IPS-NIHi11 (cell line): ENCODE measurements at regions not wholly inside any gene's neighbourhood (a gene's known extent, or its start where the extent isn't known, plus 50 kb on each side); places are given as distances from the start of the nearest gene placed in this dataset.

Source experiments
- DNase-seq: peaks from one replicate; pipeline ENCODE4 v3.0.0; 2012; ENCODE audit warnings: mixed read lengths, low spot score

DNA sequence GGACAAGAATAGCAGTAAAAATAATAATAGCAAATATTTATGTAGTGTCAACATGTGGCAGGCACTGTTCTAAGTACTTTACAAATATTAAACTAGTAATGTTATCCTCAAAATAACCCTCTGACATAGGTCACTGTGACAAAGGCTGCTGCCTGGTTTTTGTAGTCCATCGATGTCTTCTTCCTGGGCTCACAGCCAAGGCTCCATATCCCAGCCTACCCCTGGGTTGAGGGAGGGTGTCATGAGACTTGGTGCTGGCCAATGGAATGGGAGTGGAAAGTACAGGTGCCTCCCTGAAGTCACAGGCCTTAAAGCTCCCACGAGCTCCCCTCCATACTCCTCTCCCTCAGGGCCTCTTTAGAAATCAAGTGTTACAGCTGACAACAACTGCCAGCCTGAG is 159.3 kb downstream of the CYRIA start:
- no peak for DNase-seq

DNA sequence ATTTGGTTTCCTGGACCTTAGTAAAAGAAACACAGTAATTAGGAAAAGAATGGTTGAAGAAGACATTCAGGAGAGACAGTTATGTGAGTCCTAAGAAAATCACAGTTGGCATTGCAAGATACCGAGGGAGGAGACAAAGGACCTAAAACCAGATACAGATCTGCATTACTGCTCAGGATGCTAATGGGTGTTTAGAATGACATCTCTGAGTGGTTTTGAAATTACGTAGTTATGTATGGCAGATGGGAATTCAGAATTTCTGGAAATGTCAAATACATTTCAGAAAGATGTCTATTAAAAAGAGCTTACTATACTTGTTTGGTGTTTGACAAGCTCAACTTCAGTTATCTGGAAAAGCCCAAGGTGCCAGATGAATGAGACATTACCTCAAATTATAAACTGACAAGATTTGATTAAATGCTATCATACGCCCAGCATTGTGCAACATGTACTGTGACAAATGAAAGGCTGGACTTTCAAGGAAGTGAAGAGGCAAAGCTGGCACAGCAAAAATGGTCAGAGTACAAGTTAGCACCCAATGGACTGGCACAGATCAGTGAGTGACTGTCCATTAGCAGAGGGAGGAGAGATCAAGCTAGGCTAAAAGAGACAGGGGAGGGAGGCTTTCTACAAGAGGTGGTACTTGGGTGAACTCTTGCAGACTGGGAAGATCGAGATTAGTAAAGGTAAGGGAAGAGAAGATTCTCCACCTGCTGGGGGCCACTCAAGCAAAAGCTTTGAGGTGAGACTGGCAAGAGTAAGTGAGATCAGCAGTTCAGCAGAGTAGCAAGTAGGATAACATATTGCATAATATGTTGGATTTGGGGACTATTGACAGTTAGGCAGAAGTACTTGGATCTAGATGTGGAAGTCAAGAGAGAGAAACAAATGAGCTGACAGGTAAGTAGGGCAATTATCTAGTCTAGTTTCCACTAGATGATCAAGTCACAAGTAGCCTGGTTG is 168.9 kb downstream of the CYRIA start:
- no peak for DNase-seq

DNA sequence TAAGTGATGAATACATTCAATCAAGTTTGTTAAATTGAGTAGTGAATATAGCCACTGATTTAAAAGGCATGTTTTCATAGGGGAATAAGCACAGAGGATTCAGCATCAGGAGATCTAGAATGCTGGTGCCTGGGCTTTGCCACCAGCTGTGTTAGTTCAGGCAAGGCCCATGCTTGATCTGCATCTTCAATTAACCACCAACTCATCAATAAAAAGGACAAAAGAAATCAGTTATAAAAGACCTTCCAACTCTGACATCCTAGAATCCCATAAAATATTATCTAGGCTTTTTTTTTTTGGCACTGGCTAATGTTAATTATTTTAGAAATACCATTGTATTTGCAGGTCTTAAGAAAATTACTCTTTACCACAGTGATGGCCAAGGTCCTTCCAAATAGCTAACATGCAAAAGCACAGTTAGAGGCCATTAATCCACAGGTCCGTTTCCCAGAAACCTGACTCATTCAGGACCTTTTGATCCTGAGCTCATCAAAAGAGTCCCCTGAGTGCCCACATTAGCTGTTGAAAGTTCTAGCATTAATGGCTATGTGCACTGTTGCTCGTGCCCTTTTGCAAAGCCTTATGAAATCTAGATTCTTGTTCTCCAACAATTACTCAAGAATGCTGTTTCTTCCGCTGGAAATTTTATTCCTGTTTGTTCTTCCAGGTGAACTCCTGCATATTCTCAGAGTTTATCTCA is 170.0 kb downstream of the CYRIA start:
- DNase-seq = no peak

DNA sequence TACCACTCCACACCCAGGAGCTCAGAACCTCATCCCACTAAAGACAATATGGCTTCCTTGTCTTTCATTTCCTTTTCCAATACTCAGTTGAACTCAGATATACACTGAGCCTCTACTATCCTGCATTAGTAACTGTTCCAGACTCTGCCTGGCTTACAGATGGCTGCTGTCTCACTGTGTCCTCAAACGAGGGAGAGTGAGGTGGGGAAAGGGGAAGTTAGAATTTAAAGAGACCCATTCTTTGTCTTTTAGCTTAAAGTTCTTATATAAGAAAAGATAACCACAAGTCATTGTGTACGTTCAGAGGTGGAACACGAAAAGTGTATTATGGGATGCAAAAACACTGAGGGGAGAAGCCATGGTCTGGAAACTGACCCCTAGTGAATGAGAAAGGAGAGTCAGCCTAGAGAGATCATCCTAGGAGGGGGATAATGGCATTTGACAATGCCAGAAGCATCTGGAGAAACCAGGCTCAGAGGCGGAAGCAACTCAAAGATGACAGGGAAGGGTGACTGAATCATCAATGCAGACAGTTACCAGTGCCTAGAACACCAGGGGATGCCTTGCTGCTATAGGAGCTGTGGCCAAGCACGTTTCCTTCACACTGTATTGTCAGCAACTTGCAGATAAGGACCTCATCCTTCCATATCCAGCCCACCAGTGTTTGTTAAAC is 170.7 kb downstream of the CYRIA start:
- no peak for DNase-seq

DNA sequence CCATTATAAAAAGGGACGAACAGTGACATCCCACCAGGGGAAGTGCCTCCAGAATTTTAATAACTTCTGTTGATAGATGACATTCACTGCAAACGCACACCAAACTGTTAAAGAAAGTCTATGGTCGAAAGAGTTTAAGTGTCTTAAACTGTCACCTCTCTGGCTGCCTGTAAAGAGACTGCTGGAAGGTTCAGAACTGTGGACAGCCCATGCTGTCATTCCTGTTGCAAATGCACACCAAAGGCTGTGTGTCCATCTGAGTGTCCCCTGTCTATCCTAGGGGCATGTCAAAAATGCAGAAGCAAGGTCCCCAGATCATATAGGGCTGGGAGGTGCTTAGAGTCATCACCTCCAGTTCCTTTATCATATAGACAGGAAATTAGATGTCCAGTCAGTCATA is 171.8 kb downstream of the CYRIA start:
- no peak for DNase-seq

DNA sequence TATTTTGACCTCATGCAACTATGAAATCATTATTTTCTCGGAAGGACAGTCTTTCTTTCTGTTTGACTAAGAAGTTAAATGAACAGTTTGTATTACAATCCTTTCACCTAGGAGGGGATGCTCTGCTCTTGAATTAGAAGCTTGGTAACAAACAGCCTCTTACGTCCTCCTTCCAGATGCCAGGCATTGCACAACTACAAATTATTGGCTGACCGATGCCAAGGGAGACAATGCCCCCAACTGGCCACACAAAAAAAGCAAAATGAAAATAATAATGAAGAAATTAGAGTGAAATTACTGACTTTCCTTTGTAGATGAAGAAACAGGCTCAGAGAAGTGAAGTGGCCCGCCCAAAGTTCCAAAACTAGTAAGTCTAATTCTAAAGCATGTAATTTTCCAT is 177.9 kb downstream of the CYRIA start:
- peak; percentile 46 for DNase-seq

DNA sequence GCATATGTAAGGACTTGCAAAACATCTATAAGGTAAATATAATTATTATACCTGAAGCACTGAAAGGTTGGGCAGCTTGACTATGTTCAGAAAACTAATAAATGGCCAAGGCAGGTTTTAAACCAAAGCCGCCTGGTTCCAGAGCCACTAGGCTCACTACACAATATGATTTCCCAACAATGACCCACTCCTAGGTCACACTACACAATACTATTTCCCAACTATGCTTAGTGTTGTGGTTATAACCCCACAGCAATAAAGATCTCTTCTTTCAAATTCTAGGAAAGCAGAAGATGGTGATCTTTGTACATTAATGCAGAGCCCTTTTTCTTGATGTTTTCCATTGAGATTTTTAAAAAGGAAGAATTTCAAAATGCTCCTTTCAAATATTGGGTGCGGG is 180.4 kb downstream of the CYRIA start:
- DNase-seq = no peak

DNA sequence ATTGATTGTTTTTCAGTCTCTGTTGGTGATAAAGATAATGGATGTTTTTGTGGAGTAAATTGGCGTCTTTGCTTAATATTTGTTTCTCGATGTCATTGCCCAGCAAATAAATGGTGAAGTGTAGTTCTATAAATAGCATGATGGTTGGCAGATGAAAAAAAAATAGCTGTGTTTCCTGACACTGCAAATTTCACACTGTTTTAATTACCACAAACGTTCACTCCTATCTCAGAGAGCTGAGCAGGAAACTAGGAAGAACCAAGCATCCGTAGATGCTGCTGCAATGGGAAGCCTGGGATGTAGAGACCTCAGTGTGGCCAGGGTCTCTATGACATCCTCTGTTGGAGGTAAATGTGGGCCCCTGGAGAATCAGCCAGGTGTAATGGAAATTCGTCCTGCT is 183.2 kb downstream of the CYRIA start:
- no peak for DNase-seq

DNA sequence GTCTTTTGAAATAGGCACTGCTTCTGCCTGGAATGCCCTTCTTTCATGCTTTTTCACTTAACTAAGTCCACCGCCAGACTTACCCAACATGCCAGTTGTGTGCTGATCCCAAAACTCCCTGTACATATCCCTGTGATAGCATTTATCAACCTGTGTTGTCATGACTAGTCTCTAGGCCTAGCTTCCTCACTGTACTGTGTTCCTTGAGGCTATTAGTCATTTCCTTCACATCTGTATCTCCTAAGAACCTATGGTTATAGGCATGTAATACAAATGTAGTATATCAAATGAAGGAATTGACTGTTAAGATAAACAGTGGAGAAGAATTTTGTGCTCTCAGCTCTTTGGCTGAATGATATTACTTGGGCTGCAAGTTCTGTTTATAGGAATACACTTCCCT is 184.3 kb downstream of the CYRIA start:
- DNase-seq = no peak

DNA sequence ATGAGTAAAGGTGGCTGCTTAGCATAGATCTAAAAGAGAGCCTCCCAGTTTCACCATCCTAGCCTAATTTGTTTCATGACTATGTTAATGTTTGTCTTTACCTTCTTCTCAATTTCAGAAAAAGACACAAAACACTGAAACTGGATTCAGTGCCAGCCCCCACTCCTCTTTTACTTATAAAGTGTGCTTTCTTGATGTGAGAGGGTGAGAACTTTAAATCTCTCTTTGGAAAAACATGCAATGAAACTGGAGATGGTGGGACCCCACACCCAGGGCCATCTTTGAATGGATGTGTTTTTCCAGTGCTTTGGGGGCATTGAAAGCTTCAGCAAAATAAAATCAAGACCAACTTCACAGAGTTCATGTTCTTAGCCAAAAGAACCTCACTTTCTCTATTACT is 185.9 kb downstream of the CYRIA start:
- no peak for DNase-seq

DNA sequence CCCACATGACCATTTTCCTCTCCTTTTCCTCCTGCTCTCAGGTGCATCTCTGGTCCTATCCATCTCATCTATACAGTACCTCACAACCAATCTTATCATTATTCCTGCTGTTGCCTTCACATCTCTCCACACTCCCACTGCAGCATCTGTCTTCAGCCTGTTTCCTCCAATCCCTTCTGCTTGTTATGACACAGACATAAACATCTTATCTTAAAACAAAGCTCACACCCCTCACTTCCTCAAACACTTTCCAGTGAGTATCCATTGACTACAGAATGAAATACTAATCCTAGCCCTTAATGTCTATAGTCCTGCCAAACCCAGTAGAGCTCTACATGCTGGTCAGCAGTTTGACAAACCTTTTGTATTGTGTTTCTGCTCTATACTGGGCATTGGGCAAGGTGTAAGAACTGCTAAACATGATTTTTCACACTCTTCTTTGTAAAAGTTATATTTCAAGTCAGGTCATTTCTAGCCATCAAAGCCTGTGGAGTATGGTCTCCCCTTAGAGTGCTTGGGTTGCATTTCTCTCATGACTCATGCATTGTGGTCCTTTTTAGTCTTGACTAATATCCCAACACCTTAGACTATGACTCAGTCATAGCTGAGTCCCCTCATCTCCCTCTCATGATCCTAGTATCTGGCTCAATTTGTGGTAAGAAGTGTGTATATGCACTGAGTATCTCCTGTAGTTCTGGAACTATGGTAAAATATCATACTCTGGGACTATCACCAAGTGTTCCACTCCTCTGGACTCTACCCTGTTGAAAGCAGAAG is 187.0 kb downstream of the CYRIA start:
- no peak for DNase-seq

DNA sequence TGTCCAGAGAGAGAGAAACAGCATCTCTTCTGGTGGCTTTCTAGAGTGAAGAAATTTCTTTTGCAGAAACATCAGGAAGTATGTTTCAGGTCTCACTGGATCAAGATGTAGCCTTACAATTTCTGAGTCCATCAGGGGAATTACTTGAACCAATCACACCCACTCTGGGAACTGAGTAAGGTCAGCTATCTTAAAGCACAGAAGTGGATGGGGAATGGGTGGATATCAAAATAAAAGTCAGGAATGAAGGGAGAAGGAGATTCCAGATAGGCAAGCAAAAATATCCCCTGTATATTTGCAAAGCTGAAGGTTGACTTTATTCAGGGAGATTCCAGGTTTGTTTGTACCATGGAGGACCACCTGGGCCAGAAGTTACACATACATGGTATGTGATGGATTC is 188.0 kb downstream of the CYRIA start:
- no peak for DNase-seq

DNA sequence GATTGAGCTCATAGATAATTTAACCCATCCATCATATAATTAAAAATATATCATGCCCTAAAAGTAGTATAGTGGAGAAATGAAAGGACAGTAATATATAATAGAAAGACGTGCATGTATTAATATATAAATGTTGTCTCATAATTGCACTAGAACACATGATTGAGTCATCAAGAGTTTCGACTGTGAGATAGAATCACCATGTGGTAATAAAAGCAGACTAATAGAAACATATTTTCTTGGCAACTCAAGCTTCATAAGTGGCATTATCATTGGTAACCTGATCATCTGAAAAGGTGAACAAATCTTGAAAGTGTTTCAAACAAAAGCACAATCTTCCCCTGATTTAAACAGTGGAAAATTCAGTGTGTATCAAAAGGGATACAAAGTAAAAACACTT is 188.8 kb downstream of the CYRIA start:
- DNase-seq = no peak

DNA sequence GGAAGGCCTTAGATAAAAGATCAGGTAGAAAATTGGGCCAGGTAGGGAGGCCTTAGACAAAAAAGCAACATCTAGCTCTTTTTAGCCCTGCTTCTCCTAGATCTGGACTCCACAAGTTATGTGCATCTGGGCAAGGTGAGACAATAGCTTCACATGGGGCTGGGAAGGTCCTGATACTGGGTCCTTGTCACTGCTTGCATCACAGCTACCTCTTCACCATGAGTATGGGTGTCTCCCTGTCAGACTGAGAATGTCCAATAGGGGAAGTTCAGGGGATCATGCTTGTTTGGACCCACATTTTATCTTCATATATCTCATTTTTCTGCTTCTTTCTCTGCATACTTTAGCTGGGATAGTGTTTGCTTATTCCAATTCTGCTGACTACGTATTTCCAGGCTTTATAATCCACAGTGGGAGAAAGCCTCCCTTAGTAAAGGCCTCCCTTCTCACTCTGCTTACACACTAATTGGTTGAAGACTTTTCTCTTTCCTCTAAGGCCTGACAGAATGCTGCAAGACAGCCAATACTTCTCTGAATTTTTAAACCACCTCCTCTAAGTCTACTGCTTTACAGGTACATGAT is 189.6 kb downstream of the CYRIA start:
- no peak for DNase-seq

DNA sequence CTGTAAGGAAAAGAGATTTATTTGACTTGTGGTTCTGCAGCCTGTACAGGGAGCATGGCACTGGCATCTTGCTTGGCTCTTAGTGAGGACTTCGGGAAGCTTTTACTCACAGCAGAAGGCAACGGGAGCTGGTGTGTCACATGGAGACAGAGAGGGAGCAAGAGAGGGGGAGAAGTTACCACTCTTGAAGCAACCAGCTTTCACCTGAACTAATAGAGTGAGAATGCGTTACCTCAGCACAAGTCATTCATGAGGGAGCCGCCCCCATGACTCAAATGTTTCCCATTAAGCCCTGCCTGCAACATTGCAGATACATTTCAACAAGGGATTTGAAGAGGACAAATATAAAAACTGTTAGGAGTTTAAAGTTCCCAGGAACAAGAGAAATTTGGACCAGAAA is 190.0 kb downstream of the CYRIA start:
- no peak for DNase-seq

DNA sequence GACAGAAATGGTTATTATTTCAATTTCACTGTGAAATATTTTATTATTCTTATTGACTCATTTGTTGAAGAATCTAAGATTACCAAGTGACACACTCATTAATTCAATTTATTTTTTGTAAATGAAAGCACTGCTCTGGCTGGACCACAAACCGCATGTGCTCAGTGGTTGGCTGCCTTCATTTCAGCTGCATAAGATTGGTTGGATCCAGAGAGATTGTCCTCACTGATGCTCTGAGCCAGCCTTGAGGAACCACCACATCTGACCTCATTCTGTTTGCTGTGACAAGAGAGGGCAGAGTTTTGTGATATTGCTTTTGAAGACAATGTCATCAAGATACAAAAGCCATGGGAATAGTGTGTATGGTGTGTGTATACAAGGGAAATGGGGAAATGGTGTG is 192.1 kb downstream of the CYRIA start:
- DNase-seq = no peak

DNA sequence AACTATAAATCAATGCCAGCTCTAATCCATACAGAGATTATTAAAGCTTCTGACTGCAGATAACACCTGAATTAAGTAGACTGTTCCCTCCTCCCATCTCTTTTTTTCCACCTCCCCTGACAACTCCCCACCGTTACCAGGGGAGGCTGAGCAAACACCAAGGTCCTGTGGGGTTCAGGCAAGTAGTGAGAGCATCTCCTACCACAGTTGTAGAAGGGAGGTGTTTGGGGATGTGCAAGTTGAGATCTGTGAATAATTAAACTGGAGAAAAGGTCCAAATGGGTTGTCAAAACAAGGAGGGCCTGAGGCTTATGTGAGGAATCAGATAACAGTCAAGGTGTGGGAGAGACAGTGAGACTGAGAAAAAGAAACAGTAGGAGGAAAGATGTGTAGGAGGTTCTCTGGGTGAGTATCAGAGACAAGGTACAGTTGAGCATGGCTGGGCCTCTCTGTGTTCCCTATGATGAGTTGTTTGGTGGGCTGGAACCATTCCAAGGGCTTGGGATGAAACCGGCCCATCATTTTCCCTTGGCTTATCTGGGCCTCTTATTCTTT is 194.6 kb downstream of the CYRIA start:
- DNase-seq = no peak

DNA sequence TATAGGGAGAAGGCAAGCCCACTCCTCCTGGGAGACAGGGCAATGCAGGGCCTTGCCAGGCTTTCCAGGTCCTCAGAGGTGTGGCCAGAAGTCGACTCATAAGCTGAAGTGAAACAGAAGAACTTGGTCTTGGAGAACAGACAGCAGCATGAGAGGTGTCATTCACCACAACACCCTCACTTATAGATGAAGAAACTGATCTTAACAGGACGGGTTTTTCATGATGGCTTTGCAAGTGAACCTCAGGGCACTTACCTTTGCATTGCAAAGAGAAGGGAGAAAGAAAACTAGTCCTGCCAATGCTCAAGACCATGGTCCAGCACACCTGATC is 198.8 kb downstream of the CYRIA start:
- no peak for DNase-seq

DNA sequence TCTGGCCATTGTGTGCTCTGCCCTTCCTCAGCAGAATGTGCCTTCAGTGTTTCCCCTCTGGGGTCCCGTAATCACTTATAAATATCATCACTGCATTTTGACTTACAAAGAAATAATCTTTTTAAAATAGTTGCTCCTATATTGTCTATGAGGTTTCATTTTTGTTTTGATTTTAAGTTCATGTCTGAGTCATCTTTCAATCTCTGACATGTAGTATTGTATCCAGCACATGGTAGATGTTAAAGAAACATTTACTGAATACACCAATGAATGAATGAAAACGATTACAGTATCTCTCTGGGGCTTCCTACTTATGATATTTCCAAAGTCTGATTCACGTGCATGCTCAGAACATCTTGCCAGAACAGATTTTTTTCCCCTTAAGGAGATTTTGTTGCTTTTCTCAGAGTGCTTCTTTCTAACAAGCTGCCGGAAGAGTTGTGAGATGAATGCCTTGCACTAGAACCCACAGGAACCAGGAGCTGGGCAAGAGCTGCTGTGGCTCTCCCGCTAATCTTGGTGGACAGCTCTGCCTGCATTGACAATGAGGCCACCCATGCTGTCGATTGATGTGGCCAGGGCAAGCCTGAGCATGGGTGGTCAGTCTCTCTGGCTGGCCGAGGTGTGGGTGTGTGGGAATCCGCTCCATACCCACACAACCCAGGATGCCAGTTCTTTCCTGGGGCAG is 199.4 kb downstream of the CYRIA start:
- DNase-seq = no peak

DNA sequence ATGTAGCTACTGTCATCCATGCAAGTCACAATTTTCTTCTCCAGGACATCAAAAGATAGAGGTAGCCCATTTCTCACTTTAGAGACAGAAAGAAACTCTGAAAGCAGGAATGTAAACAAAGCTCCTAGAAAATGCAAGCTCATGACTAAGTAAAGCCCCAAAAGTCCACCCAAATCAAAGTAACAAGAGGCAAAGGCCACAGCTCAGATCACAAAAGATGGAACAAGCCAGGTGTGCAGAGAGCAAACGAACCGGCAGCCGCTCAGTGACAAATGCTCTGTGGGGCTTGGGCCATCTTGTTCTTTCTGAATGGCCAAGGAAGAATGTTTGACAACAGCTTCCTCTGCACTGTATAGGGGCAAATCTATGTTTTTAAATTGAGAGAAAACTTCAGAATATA is 201.0 kb downstream of the CYRIA start:
- no peak for DNase-seq

DNA sequence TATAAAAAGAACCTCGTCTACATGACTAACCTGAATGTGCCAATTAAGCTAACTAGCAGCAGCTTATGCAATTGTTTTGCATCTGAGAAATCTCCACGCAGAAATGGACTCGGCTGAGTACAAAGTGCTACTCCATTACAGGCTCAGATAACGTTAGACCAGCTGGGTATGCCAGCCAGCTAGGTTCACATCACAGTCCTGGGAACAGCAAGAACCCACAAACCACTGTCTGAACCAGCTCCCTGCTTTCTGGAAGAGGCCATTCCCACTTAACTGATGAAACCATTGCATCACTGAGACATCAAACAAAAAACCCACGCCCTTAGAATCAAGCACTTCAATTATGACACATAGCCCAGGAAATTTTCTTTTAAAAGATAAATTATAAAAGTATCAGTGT is 202.7 kb downstream of the CYRIA start:
- DNase-seq = no peak
